GM12878 (cell line): ENCODE measurements at regions not wholly inside any gene's neighbourhood (a gene's known extent, or its start where the extent isn't known, plus 50 kb on each side); places are given as distances from the start of the nearest gene placed in this dataset.

Experiments used
- ATAC-seq: fragments of 200-7000 bp; cut with Tn5 transposase; 3 replicates; pipeline ENCODE4 v1.9.1; 2020; ENCODE audit warnings: mild to moderate bottlenecking, moderate library complexity
- BruUV-seq: library from RNA; stranded (reverse); fragments of 400-500 nt; replicated peaks from 2 replicates; lab custom pipeline; 2021; lab: Mats Ljungman, UMichigan
- CTCF ChIA-PET: fragments of 300-600 bp; sonication (Branson Sonifier 250); formaldehyde crosslinking; extraction: SDS; loops from one replicate; lab custom pipeline; 2021; ENCODE audit warnings: inconsistent platforms; lab: Yijun Ruan, JAX
- POLR2A ChIA-PET: fragments of 350-600 bp; formaldehyde crosslinking; extraction: SDS; loops from one replicate; lab custom pipeline; 2021; ENCODE audit warnings: inconsistent platforms; lab: Charles Lee
- RAD21 ChIA-PET: fragments of 300-600 bp; sonication (Branson Sonifier 250); formaldehyde crosslinking; loops from one replicate; lab custom pipeline; 2023; ENCODE audit warnings: antibody characterized with exemption; ENCODE audit not compliant: unreplicated experiment; lab: Charles Lee
- SMC1A ChIA-PET: fragments of 300-600 bp; sonication (Branson Sonifier 250); formaldehyde crosslinking; loops from one replicate; lab custom pipeline; 2023; ENCODE audit not compliant: unreplicated experiment, uncharacterized antibody; lab: Charles Lee
- DNase-seq: peaks from one replicate; pipeline ENCODE4 v3.0.0-alpha.2; 2011; ENCODE audit warnings: low read depth, low spot score
- FAIRE-seq: peaks from 3 replicates; lab custom pipeline; 2011; peaks lifted over from hg19 to GRCh38; lab: Jason Lieb, UNC
- H2AFZ ChIP-seq: 2 replicates; pipeline ENCODE4 v1.6.0; 2011; ENCODE audit warnings: low read depth, low read length, control low read depth; ENCODE audit not compliant: control insufficient read depth
- H3K27ac ChIP-seq: 2 replicates; pipeline ENCODE4 v1.5.1; 2011; ENCODE audit warnings: control low read depth; ENCODE audit not compliant: control insufficient read depth, insufficient read depth
- H3K27me3 ChIP-seq, 2 experiments: replicated peaks in 1 of 2; 2 replicates each; pipeline versions ENCODE4 v1.6.0 to v1.6.1; 2011; ENCODE audit warnings: low read length in 1 of 2; ENCODE audit not compliant: control insufficient read depth in 2 of 2, insufficient read depth in 2 of 2
- H3K36me3 ChIP-seq, 2 experiments: 2 replicates each; pipeline ENCODE4 v1.5.1; 2011; ENCODE audit warnings: low read length in 1 of 2; ENCODE audit not compliant: control insufficient read depth in 2 of 2, insufficient read depth in 2 of 2
- H3K4me1 ChIP-seq: 2 replicates; pipeline ENCODE4 v1.6.1; 2011; ENCODE audit warnings: mild to moderate bottlenecking, low read length, moderate library complexity, mixed read lengths; ENCODE audit not compliant: control insufficient read depth, insufficient read depth
- H3K4me2 ChIP-seq: 2 replicates; pipeline ENCODE4 v1.6.0; 2011; ENCODE audit warnings: control low read depth; ENCODE audit not compliant: control insufficient read depth, insufficient read depth
- H3K4me3 ChIP-seq: fragments of 200-600 bp; sonication (generic); 2 replicates; pipeline ENCODE4 v1.5.1; 2016
- H3K79me2 ChIP-seq: 2 replicates; pipeline ENCODE4 v1.6.0; 2011; ENCODE audit warnings: low read length; ENCODE audit not compliant: control insufficient read depth, insufficient read depth
- H3K9ac ChIP-seq: 2 replicates; pipeline ENCODE4 v1.8.0; 2011; ENCODE audit warnings: low read length, control low read depth, mixed read lengths; ENCODE audit not compliant: control insufficient read depth, insufficient read depth
- H3K9me3 ChIP-seq: replicated peaks from 3 replicates; pipeline ENCODE4 v1.5.1; 2011; ENCODE audit warnings: mild to moderate bottlenecking, low read length; ENCODE audit not compliant: control insufficient read depth, insufficient read depth
- H4K20me1 ChIP-seq: 2 replicates; pipeline ENCODE4 v1.6.0; 2011; ENCODE audit not compliant: control insufficient read depth, insufficient read depth
- BRCA1 ChIP-seq: IDR thresholded peaks from 2 replicates; pipeline ENCODE4 v1.6.1; 2011; ENCODE audit warnings: low read depth, low read length, improper control_type of control experiment
- CHD4 ChIP-seq: fragments of 200-600 bp; sonication (generic); IDR thresholded peaks from 2 replicates; pipeline ENCODE4 v1.6.1; 2016; ENCODE audit warnings: mild to moderate bottlenecking
- FOXK2 ChIP-seq: fragments of 450-650 bp; IDR thresholded peaks from 2 replicates; pipeline ENCODE4 v1.6.1; 2017; ENCODE audit warnings: mild to moderate bottlenecking, moderate library complexity
- MTA3 ChIP-seq: IDR thresholded peaks from 2 replicates; pipeline ENCODE4 v1.6.1; 2012; ENCODE audit warnings: low read length, inconsistent platforms, borderline replicate concordance
- NFYB ChIP-seq: IDR thresholded peaks from 2 replicates; pipeline ENCODE4 v1.6.1; 2011; ENCODE audit warnings: low read depth, mild to moderate bottlenecking, low read length, improper control_type of control experiment, moderate library complexity; ENCODE audit not compliant: insufficient read depth
- TCF12 ChIP-seq: IDR thresholded peaks from 2 replicates; pipeline ENCODE4 v1.6.1; 2011; ENCODE audit warnings: low read depth, mild to moderate bottlenecking, low read length
- ZNF274 ChIP-seq: IDR thresholded peaks from one replicate; pipeline ENCODE4 v1.8.0; 2011; ENCODE audit not compliant: insufficient read length, insufficient read depth
- WGBS: methylation state at CpG from one replicate; pipeline ENCODE4 v1.1.6; 2016; ENCODE audit warnings: low lambda C conversion rate; ENCODE audit not compliant: insufficient replicate concordance, insufficient coverage; ENCODE audit errors: missing lambda C conversion rate; 5-methylcytosine and 5-hydroxymethylcytosine counted together
- in situ Hi-C: fragments of 300-500 bp; cut with MboI; formaldehyde crosslinking; loops from 9 replicates; pipeline ENCODE4 v1.14.3; 2018; ENCODE audit warnings: mixed read lengths
- intact Hi-C: fragments of 100-400 bp; cut with micrococcal nuclease; formaldehyde crosslinking; loops from one replicate; pipeline ENCODE4 v1.14.2; 2022; ENCODE audit not compliant: unreplicated experiment
- TF ChIP-seq, protein P1 (sequence below): fragments of 450-650 bp; formaldehyde crosslinking; IDR thresholded peaks from 2 replicates; pipeline ENCODE4 v1.5.0; 2022; ENCODE audit warnings: mild to moderate bottlenecking, missing genetic modification characterization
- TF ChIP-seq, protein P2 (sequence below): fragments of 450-650 bp; IDR thresholded peaks from 2 replicates; pipeline ENCODE4 v1.6.1; 2016; ENCODE audit warnings: mild to moderate bottlenecking

DNA sequence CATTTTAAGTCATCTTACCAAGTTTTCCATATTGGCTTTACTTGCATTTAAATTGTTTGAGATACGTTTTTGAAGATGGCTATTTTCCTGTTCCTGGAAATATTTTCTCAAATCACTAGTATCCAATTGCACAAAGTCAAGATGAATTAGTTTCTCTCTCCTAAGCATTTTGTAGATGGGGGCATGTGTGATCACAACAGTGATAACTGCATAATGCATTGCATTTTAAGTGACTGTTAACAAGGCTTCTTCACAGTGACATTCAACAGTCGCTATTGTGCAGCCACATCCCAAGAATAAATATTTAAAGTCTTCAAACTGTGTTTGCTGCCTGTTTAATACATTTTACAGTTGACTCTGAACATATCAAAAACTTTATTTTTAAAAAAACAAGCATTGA is 694.2 kb upstream of the CDH7 start:
- H3K4me1 ChIP-seq = no peaks in the 10 kb centered on the region
- FAIRE-seq (no peak), ATAC-seq (no peak), DNase-seq (no peak)
- no peaks in the 10 kb centered on the region for H3K9me3 ChIP-seq
- no peak overlapping the region for H2AFZ ChIP-seq
- H3K9ac ChIP-seq = no peak overlapping the region
- no peaks in the 10 kb centered on the region for H3K27me3 ChIP-seq
- in situ Hi-C loops = no loop called here
- H3K79me2 ChIP-seq = no peaks in the 10 kb centered on the region
- no peaks in the 10 kb centered on the region for H3K36me3 ChIP-seq
- ChIA-PET RAD21 (no interaction called here), SMC1A (no interaction called here), POLR2A (no interaction called here), CTCF (no interaction called here)
- H3K4me3 ChIP-seq = no peak overlapping the region
- H3K4me2 ChIP-seq = no peak overlapping the region
- whole genome bisulfite sequencing = 22% methylated on average over 2 of the region's 2 CpGs
- no peaks in the 10 kb centered on the region for H4K20me1 ChIP-seq
- TF ChIP-seq, protein P1, sequence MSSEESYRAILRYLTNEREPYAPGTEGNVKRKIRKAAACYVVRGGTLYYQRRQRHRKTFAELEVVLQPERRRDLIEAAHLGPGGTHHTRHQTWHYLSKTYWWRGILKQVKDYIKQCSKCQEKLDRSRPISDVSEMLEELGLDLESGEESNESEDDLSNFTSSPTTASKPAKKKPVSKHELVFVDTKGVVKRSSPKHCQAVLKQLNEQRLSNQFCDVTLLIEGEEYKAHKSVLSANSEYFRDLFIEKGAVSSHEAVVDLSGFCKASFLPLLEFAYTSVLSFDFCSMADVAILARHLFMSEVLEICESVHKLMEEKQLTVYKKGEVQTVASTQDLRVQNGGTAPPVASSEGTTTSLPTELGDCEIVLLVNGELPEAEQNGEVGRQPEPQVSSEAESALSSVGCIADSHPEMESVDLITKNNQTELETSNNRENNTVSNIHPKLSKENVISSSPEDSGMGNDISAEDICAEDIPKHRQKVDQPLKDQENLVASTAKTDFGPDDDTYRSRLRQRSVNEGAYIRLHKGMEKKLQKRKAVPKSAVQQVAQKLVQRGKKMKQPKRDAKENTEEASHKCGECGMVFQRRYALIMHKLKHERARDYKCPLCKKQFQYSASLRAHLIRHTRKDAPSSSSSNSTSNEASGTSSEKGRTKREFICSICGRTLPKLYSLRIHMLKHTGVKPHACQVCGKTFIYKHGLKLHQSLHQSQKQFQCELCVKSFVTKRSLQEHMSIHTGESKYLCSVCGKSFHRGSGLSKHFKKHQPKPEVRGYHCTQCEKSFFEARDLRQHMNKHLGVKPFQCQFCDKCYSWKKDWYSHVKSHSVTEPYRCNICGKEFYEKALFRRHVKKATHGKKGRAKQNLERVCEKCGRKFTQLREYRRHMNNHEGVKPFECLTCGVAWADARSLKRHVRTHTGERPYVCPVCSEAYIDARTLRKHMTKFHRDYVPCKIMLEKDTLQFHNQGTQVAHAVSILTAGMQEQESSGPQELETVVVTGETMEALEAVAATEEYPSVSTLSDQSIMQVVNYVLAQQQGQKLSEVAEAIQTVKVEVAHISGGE (CRISPR knock-in tag) = no peak
- TF ChIP-seq, protein P2, sequence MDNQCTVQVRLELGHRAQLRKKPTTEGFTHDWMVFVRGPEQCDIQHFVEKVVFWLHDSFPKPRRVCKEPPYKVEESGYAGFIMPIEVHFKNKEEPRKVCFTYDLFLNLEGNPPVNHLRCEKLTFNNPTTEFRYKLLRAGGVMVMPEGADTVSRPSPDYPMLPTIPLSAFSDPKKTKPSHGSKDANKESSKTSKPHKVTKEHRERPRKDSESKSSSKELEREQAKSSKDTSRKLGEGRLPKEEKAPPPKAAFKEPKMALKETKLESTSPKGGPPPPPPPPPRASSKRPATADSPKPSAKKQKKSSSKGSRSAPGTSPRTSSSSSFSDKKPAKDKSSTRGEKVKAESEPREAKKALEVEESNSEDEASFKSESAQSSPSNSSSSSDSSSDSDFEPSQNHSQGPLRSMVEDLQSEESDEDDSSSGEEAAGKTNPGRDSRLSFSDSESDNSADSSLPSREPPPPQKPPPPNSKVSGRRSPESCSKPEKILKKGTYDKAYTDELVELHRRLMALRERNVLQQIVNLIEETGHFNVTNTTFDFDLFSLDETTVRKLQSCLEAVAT = no peak
- TF ChIP-seq FOXK2 (no peak), ZNF274 (no peak), MTA3 (no peak), CHD4 (no peak), NFYB (no peak), TCF12 (no peak), BRCA1 (no peak)
- no TSS peak for BruUV-seq
- intact Hi-C loops = no loop called here
- H3K27ac ChIP-seq = no peak overlapping the region
